GM12892 (cell line): ENCODE measurements at regions not wholly inside any gene's neighbourhood (a gene's known extent, or its start where the extent isn't known, plus 50 kb on each side); places are given as distances from the start of the nearest gene placed in this dataset.

Source experiments
- POLR2A ChIP-seq: IDR thresholded peaks from 2 replicates; pipeline ENCODE4 v1.6.1; 2011; ENCODE audit warnings: low read depth, low read length, control low read depth
- POLR2AphosphoS5 ChIP-seq: IDR thresholded peaks from 2 replicates; pipeline ENCODE4 v1.6.1; 2011; ENCODE audit warnings: low read depth, low read length, control low read depth

DNA sequence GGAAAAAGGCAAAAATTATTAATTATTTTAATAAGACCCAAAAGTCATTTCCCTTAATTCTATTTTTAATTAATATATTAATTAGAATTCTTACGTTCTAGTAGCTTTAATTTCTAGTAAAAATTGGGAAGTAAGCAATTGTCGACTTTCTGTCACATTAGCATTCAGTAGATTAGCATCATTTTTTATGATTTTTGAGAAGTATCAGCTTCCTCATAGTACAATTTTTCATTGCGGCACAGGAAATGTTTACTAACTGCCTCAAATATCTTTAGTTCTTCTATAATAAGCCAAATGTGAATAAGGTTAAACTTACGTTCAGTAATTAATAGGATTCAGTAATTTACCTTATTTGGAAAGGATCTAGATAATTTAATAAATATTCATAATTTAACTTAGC is 687.4 kb downstream of the EPM2A start:
- TF ChIP-seq POLR2A (no peak), POLR2AphosphoS5 (no peak)
